Stimulated activated CD8-positive, alpha-beta memory T cell treated with anti-CD3 and anti-CD28 coated beads, Interleukin-12 subunit alpha, Interleukin-12 subunit beta, amount 100 ng/mL, for 24 hours (primary cell): ENCODE measurements at regions not wholly inside any gene's neighbourhood (a gene's known extent, or its start where the extent isn't known, plus 50 kb on each side); places are given as distances from the start of the nearest gene placed in this dataset.

Experiments used
- DNase-seq: peaks from one replicate; pipeline ENCODE4 v3.0.0-alpha.2; 2020; ENCODE audit errors: extremely low read depth

DNA sequence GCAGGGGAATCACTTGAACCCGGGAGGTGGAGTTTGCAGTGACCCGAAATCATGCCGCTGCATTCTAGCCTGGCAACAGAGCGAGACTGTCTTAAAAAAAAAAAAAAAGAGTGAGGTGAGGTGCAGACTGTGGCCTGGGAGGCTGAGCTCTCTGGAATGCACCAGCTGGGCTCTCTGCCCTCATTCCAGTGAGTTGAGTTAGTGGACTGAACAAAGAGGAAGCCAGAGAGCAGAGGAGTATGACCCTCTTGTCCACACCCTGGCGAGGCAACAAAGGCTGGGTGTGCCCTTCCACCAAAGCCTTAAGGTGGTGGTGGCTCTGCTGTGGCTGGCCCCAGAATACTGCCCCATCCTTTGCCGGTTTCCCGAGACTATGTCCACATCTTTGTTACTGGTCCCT is 71.3 kb upstream of the ACKR3 start:
- DNase-seq: no peak

DNA sequence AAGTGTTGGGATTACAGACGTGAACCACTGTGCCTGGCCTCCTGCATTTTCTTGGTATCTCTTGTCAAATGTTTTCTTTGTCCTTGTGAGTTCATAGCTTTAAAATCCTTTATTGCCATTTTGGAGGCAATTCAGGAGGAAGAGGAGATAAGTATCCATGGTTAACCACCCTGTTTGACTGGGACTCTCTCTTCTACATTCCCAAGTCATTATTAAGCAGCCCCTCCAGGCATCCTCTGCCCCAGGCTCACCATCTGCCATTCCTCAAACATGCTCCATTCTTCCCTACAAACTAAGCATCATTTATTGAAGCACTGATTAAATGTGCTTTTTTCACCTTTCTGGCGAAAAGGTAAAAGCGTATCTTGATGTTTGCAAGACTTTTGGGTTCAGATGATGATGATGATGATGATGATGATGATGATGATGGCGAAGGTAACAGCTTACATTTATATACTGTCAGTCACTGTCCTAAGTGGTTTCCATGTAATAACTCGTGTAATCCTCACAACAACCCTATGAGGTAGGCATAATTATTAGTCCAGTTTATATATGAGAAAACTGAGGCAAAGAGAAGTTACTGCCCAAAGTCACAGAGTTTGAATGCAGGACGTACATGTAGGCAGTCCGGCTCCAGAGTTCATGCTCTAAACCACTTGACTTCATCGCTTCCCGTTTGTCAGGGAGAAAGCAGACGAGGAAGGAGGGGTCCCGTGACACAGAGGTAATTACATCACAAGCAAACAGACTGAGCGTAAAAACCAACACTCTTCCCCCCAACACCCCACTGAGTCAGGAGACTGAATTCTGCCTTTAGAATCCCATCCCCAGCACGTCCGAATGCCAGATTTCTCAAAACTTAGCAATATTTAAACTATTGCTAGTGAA is 69.7 kb upstream of the ACKR3 start:
- no peak for DNase-seq

DNA sequence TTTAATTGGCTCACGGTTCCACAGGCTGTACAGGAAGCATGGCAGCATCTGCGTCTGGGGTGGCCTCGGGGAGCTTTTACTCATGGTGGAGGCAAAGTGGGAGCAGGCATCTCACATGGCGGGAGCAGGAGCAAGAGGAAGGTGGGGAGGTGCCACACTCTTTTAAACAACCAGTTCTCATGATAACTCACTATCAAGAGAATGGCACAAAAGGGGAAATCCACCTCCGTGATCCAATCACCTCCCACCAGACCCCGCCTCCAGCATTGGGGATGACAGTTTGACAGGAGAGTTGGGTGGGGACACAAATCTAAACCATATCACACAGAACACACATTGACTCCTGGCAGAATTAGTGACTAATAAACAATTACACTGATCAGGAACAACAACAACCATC is 68.6 kb upstream of the ACKR3 start:
- DNase-seq: no peak

DNA sequence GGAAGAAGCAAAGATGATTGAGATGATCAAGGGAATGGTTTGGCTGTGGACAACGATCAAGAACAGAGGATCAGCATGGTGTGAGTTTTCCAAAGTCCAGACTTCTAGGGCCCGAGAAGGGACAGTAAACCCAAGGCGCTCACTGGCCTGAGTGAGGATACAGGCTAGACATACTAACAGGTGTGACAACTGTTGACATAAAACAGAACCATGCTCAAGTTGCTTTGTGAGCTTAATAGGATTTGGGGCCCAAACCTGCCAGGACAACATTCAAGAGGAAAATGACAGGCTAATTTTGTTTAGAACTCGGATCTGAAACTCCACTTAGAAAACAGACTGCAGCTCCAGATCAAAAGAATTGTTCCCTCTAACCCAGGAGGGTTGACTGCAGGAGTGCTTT is 68.1 kb upstream of the ACKR3 start:
- no peak for DNase-seq

DNA sequence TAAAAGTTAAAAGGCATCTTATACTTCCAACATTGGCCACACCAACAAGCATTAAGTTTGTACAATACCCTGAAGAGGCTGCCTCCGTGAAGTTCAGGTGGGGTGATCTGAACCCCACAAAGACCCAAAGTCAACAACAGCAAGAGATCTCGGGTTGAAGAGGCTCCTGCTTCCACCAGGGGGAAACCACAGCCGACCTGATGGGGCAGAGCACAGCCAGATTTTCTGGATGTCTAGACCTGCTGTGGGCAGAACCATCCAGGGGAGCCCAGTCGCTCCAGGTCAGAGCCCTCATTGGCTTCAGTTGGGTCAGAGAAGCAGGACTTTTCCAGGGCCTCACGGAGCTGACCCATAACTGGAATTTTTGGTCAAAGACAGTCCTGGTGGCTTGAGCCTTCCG is 66.5 kb upstream of the ACKR3 start:
- DNase-seq: no peak

DNA sequence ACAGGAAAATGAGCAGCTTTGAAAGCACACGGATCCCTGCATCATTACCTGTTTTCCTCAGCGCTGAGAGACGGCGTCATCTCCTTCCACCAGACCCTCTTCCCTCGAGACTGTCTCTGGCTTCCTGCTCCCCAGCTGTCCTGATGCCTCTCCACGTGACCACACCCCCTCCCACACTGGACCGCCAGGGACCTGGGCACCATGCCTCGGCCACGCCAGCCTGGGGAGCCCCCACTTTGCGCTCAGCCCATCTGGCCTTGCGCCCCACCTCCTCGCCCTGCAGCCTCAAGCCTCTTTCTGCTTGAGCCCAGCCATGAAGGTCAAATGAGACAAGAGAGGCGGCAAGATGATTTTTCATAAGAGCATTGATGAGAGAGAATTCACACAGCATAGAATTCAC is 66.0 kb upstream of the ACKR3 start:
- DNase-seq: no peak

DNA sequence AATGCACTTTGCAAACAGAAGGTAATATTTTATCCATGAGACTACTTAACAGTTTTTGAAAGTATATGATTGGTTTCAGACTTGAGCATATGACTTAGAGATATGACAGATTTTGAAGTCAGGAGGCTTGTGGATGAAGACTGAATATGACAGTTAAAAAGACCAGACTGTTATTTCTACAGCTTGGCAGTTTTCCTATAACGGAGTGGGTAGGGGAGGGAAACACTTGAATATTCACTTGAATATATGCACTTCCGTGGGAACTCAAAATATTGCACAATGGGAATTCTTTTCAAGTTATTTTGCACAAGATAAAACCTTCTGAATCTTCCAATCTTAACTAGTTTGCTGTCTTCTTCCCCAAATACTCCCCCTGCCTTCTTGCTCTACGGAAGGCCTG is 64.6 kb upstream of the ACKR3 start:
- no peak for DNase-seq

DNA sequence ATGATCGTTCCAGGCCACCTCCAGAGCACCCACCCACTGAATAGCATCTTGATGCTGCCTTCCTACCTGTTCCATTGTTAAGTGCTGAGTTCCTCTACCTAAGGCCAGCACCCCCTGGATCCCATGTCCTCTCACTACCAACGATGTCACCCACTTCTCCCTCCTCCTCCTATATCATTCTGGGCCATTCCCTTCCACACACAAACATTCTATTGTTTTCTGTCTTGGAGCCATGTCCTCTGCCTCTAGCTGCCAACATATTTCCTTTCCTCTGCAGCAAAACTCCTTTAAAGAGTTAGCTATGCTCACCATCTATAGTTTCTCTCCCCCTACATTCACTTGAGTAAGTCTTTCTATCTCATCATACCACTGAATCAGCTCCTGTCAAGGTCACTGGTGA is 64.0 kb upstream of the ACKR3 start:
- no peak for DNase-seq

DNA sequence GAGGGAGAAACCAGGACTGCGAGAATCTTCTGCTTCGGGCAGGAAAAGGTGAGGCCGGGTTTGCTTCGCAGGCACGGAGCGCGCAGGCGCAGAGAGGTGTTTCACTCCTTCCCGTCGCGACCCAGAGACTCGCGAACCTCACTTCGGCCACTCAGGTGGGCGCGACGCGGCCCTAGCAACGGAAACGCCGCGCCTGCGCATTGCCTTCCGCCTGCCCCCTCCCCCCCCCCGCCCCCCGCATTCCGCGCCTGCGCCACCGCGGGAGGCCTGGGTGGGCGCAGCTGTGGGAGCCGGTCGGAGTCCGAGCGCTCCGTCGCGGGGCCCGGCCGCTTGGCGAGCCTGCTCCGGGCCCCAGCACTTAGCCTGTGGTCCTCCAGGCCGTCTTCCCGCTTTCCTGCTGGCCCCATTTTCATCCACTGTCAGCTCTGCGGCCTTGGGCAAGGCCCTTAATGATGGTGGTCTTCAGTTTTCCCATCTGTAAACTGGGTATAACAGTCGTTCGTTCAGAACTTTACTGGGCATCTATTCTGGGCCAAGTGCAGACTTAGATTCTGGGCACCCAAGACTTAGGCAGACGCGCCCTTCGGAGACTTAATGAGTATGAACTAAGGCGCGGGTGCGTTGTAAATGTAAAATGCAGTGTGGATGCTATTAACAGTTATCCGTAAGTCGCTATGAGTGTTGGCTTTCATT is 62.1 kb upstream of the ACKR3 start:
- peak; percentile 19 for DNase-seq

DNA sequence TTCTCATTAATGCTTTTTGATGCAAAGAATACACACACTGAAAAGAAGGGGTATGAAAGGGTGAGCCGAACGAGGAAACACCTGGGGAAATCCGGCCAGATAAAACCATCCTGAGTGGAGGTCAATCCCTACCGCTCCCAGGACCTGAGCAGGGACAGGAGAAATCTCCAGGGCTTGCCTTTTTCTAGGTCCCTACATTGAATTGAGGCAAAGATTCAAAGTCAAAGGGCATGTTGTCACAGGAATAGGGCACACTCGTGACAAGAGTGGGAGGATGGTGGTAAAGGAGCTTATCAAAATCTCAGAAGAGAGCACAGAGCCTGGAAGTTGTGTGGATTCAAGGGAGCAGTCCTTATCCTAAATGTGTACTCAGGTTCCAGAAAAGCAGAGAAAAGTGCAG is 61.2 kb upstream of the ACKR3 start:
- DNase-seq: no peak

DNA sequence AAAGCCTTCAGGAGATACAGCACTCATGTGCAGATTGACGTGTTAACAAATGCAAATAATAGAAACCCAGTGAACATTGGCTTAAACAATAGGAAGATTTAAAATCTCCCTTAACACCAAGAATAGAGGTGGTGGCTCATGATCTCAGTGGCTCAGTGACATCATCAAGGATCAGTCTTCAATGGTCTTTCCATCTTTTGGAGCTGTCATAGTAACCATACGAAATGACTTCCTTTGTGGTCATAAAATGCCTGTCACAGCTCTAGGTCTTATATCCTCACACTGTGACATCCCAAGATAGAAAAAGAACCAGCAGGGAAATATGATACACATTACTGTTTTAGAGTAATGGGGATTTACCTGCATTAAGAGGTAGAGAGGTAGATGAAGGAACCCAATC is 59.6 kb upstream of the ACKR3 start:
- DNase-seq: no peak

DNA sequence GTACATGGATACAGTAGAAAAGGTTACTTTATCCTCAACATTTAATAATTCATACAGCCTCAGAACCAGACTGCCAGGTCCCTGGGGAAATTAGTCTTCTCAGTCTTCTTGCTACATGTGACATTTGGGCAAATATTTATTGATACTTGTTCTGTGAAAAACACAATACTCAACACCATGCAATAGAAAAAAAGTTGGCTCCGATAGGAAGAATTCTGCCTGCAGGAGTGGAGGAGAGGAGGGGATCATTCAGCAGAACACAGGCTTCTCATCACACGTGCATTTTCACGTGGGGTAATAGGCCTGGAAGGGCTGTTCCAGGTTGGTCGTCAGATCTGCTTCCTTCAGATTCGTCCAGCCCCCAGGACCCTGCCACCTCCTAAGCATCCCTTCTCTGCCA is 58.4 kb upstream of the ACKR3 start:
- DNase-seq: no peak

DNA sequence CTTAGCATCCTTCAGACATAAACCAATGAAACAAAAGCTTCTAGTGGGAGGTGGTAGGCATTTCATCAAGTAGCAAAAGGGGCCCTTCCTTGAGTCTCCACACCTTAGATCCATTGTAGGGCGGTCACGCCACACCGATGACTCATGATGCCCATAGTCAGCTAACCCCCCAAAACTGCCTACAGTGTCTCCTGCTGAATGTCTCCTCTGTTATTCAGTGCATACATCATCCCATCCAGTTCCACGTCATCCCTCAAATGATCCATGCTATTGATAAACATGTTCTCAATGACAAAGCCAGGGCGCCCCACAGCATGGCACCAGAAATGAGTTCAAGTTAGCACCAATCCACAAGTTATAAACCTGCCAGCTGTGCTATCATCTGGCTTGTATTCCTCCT is 57.4 kb upstream of the ACKR3 start:
- no peak for DNase-seq

DNA sequence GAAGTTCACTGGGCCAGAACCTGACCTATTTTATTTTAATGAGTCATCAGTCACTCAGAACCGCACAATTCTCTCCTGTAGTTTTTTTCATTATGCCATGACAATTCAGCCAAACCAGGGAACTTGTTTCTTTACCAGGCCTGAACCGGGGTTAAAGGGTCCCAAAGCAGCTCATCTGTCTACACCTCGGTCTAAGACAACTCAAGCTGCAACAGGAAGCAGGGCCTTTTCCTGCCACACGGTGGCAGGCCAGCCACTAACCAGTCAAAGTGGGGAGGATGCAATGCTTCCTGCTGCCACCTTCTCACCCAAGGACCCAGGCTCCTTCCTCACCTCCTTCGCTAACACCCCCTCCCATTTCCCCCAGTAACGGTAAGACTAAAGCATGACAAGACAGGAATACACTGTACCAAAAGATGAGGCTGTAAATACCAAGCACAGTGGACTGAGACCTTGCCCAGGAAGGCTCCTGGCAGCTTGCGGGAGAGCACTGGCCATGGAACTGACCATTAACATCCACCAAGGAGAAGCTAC is 56.7 kb upstream of the ACKR3 start:
- DNase-seq: peak; percentile 21

DNA sequence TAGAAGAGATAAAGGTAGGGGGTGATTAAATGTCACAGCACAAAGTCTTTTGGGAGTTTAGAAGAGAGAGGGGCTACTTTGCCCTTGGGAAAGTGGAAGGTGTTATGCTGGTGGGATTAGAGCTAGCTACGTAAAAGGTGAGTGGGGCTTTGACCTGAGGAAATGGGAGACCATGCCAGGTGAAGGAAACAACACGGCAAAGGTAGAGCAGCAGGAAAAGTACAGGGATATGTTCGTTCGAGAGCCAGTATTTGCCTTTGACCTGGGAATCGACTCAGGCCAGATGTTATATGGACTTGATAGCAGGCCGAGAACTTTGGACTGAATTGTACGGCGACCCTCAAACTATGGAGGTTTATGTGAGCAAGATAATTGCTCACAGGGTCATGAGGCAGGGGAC is 55.7 kb upstream of the ACKR3 start:
- no peak for DNase-seq

DNA sequence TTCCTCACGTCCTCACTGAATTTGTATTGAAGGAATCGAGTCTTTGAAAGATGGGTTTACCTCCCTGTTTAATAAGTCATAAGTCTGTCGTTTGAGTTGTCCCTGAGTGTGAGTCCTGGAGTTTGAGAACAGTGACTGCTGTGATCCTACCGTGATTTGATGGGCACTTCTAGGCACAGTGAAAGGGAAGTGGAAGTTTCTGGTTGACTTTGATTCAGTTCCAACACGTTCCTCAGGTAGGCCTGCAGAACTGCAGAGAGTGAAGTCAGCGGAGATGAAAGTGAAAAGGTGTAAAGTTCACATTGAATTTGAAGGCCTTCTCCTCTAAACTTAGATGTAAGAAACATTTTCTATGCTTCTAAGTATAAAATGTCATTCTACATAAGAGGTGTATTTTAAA is 52.9 kb upstream of the ACKR3 start:
- DNase-seq: no peak

DNA sequence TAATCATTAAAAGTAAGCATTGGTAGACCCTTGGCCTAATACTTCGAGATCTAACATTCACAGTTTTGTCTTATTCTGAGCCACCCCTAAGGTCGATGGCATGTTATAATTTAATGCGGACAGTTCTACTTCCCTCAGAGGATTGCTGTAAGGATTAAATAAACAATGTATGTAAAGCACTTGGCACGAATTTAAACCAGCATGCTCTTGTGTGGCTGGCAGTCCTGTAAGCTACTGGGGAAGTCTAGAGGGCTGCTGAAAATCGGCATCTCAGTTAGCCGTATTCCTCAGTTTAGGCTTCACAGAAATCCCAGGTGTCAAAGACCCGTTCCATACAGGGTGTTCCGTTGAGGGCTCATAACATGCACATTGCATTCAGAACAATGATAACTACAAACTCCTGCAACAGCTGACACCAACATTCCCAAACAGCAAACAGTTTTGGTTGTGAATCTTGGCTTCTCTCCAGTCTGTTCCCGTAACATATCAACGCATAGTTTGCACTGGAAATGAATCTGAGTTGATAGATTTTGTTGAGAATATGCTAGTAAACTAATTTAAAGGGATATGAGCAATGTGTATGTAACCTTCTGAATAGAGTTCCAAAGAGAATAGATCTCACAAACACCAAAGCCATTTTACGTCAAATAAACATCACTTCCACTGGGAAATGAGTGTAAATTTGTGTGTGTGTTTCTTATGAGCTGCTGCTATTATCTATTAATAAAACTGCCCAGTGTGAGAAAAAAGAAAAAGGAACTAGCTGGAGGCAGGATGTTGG is 52.2 kb upstream of the ACKR3 start:
- no peak for DNase-seq
